Stimulated activated CD8-positive, alpha-beta memory T cell treated with anti-CD3 and anti-CD28 coated beads, Interleukin-7, amount 100 ng/mL, for 4 hours (primary cell): ENCODE measurements at regions not wholly inside any gene's neighbourhood (a gene's known extent, or its start where the extent isn't known, plus 50 kb on each side); places are given as distances from the start of the nearest gene placed in this dataset.
"Not testable (repeated sequence)": the region's sequence is repeated elsewhere in the genome, so short reads cannot be mapped to it uniquely, and the experiment has no call there.

Experiments
- DNase-seq, 2 donors: peaks; one replicate each; pipeline ENCODE4 v3.0.0-alpha.2; 2020; ENCODE audit warnings: low read depth in 2 of 2

DNA sequence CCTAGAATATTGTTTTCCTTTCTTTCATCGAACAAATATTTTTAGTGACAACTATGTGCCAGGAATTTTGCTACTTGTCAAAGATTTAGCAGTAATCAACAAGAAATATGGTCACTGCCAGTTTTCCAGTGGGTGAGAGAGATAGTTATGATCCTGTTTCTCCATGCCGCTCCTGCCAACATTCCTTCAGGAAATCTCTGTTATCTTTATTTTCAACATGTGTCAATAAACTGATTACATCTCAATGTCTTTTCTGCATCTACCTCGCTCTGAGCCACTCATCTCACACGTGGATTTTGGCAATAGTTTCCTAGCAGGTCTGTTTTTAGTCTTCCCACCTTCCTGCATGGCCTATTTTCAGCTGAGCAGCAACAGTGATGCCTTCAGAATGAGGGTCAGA is 650.0 kb upstream of the STXBP6 start:
- no peak for DNase-seq

DNA sequence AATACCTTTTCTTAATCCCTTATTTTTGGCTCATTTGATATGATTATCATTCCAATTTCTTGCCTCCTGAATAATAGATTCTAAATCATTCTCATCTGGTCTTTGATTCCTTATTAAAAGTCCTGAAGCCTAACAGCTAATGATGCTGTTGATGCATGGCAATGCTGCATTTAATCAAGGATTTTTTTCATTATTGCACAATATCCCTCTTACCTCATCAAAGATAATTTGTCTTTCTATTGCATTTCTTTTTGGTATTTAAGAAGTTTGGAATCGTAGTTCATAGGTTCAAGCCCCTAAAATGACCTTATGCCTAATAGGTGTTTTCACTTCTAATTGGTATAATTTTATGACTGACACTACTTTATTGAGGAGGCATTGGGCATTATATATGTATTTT is 648.2 kb upstream of the STXBP6 start:
- DNase-seq = no peak

GRCh38 chr14:25696176-25696575 is 646.2 kb upstream of the STXBP6 start:
- DNase-seq = no peak

DNA sequence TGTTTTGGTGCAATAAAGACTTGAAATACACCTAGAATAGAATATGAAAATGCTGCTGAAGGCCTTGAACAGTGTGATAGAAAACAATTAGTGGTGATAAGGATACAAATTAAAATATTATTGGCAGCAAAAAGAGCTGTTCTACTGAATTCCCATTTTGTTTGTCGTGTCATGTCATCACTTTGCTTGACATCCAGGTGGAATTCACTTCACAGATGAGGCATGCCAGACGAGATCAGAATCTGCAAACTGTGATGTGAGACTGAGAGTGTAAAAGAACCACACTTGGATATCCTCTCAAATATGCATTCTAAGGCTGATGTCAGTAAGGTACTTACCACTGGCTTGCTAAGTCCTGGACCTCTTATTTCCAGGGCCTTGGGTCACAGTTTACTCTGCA is 635.1 kb upstream of the STXBP6 start:
- DNase-seq = no peak

DNA sequence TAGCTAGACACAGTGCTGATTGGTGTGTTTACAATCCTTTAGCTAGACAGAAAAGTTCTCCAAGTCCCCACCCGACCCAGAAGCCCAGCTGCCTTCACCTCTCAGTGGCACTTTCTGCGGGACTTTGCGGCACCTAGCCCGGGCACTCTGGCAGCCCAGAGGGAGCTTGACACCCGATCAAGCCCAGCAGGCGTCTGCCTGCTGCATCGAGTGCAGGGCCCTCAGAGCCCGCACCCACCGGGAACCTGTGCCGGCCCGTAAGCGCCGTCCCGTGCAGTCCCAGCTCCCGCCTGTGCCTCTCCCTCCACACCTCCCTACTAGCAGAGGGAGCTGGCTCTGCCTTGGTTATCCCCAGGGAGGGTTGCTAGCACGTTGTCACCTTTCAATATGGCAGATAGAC is 631.0 kb upstream of the STXBP6 start:
- no peak for DNase-seq

- not testable (repeated sequence) for DNase-seq
Observed at GRCh38 chr14:25680511-25680910, 630.6 kb upstream of the STXBP6 start.

- DNase-seq = no peak
Observed at GRCh38 chr14:25677111-25677510, 627.2 kb upstream of the STXBP6 start.

DNA sequence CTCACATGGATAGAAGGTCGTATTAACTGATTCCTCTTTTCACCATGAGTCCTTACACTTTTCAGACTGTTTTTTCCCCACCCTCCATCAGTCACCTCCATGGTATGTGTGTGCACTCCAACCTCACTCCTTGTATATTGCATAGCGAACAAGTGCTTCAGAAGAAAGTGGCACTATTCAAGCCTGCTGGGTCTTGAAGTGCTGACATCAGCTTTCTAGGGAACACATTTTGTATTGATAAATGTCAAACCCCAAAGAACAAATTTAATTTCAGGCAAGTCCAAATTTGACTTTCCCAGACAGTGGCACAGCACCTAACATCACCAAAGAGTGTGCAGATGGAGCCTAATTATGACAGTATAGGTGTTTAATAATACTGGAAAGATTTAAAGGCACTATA is 617.4 kb upstream of the STXBP6 start:
- DNase-seq = no peak

- DNase-seq = no peak
Observed at GRCh38 chr14:25666877-25667276, 616.9 kb upstream of the STXBP6 start.

DNA sequence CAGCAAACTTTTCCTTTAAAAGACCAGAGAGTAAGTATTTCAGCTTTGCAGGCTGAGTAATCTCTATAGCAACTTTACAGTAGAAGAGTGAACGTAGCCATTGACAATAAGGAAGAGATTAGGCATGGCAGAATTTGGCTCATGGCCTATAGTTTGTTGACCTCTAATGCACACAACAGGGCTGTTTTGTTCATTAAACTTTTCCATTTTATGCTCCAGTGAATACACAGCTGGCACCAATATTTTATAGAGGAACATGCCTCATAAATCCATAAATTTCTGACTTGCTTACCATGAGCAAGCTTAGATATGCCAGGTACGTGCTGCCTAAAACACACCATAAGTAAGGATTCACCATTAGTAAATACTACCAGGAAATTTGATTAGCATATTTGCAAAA is 609.0 kb upstream of the STXBP6 start:
- no peak for DNase-seq

- DNase-seq = no peak
Observed at GRCh38 chr14:25630447-25630846, 580.5 kb upstream of the STXBP6 start.

GRCh38 chr14:25628978-25629377 is 579.0 kb upstream of the STXBP6 start:
- DNase-seq = no peak

- DNase-seq = no peak
Observed at GRCh38 chr14:25628390-25628789, 578.4 kb upstream of the STXBP6 start.

- DNase-seq = no peak
Observed at GRCh38 chr14:25626986-25627385, 577.0 kb upstream of the STXBP6 start.

GRCh38 chr14:25622763-25623162 is 572.8 kb upstream of the STXBP6 start:
- DNase-seq = no peak

GRCh38 chr14:25620515-25620914 is 570.6 kb upstream of the STXBP6 start:
- no peak for DNase-seq

GRCh38 chr14:25615174-25615573 is 565.2 kb upstream of the STXBP6 start:
- no peak for DNase-seq

DNA sequence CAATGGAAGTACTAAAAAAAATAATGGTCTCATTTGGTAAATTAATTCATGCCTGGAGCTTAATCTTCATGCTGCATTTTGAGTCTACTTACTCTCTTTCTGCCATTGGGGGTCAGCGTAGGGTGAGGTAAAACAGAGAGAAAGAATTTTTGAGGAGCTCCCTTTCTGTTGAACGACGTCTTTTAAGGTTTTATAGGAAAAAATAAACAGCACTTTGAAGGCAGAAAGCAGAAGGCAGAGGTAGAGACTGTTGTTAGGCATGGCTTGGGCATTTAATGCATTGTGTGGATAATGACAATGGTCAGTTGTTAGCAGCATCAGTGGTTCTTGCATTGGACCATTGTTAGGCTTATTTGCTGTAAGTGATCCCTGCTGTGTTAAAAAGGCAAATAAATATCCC is 557.2 kb upstream of the STXBP6 start:
- DNase-seq = no peak

GRCh38 chr14:25602106-25602505 is 552.2 kb upstream of the STXBP6 start:
- no peak for DNase-seq

- no peak for DNase-seq
Observed at GRCh38 chr14:25588751-25589150, 538.8 kb upstream of the STXBP6 start.

DNA sequence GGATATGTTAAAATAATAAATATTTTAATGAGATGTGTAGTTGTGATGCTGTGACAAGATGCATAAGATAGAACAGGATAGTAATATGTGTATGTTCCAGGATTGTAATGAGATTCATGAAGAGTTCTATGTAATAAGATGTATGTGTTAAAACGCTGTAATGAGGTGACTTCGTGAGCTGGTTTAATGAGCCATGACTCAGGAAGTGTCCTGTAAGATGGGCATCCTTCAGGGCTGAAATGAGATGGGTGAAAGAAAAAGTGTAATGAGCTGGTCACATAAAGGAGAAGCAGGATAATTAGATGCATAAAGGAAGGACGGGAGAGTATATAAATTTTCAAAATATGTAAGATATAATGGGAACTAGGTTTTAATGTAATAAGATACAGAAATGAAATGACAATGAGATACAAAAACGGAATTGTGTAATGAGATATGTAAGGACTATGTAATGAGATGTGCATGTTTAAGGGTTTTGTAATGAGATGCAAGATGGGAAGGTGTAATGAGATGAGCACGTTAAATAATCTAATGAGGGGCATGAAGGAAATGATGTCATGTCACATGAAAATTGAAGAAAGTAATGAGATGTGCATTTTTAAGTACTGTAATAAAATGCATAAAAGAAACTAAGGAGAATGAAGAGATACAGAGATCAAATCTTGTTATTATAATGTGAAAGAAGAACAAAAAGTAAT is 524.8 kb upstream of the STXBP6 start:
- no peak for DNase-seq

DNA sequence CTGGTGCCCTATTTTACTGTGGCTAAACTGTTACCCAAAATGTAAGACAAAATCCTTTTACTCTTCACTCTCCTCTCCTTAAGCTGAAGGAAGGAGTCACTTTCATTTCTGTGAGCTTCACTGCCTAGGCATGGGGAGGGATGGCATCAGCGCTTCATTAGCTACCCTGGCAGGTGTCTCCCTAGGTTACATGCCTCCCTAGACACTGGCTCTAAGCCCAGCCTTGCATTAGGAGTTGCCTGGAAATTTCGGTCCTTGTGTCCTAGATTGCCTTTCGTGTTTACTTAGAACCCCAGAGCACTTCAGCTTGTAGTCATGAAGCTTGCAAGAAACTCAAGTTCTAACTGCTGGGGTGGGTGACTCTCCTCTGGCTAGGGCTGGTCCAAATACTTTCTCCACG is 520.5 kb upstream of the STXBP6 start:
- no peak for DNase-seq

- no peak for DNase-seq
Observed at GRCh38 chr14:25557466-25557865, 507.5 kb upstream of the STXBP6 start.

DNA sequence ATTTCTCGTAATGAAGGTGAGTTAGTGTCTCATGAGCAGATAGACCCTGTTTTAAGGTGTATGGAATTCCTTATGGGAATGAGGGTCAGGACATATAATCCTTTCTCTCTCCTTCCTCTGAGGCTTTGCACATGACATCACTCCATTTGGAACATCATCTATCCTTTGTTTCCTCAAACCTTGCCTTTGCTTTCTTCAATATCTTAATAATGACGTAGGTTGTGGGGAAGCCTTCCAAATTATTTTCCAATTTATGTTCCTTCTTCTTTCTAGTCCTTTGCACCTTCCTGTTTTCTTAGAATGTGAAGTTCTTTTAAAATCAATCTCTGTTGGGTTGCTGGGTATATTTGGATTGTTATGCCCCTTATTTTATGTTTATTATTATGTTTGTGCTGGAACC is 502.9 kb upstream of the STXBP6 start:
- DNase-seq = no peak
